NCI-H526 (cell line): ENCODE measurements at regions not wholly inside any gene's neighbourhood (a gene's known extent, or its start where the extent isn't known, plus 50 kb on each side); places are given as distances from the start of the nearest gene placed in this dataset.
"Not testable (repeated sequence)": the region's sequence is repeated elsewhere in the genome, so short reads cannot be mapped to it uniquely, and the experiment has no call there.

Experiments used
- DNase-seq, 2 experiments: peaks; one replicate each; lab custom pipeline; 2025; lab: John Stamatoyannopoulos, UW

DNA sequence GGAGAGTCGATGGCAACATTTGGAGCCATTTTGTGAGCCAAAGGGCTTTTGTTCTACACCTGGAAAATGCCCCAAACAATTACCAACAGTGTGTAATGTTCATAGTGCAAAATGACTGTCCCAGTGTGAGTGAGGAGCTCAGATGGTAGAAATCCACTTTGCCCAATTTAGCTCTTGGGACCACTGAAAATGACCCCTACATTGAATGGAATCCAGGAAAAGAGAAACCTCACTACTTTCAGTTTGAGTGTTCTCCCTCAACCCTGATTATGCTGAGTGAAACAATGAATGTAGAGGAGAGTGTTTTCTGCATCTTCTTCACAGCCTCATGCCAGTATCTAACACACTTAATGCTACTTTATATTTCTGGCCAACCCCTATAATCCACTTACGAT is 84.9 kb upstream of the NRN1 start:
- no peak for DNase-seq

DNA sequence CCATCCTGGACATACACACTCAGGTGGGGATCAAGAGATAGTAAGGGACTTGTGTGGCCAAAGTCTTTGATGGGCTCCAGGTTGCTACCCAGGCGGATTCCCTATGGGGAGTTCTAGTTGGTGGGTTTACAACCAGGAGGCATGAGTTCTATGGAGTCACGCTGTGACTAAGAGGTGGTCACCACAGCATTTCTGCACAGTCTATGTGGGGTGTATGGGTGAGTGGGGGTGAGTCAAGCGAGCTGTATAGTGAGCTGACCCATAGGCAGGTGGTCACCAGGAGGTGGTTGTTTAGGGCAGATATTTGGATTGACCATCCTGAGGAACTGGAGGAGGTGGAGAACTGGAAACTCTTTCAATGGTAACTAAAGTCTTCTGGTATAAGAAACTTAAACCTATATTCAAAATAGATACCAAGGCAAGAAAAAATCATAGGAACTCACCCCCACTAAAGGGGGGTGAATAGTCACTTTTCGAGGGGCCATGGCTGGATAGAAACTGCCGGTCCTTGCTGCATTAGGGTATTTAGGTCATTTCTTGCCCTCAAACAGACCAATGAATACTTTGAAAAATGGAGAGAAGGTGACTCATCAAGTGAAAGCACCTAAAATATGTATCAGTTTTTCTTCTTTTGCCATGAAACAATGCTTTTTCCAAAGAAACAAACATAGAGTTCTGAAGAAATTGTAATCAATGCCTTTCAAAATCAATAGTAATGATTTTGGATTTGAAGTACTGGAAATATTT is 84.3 kb upstream of the NRN1 start:
- DNase-seq: no peak

DNA sequence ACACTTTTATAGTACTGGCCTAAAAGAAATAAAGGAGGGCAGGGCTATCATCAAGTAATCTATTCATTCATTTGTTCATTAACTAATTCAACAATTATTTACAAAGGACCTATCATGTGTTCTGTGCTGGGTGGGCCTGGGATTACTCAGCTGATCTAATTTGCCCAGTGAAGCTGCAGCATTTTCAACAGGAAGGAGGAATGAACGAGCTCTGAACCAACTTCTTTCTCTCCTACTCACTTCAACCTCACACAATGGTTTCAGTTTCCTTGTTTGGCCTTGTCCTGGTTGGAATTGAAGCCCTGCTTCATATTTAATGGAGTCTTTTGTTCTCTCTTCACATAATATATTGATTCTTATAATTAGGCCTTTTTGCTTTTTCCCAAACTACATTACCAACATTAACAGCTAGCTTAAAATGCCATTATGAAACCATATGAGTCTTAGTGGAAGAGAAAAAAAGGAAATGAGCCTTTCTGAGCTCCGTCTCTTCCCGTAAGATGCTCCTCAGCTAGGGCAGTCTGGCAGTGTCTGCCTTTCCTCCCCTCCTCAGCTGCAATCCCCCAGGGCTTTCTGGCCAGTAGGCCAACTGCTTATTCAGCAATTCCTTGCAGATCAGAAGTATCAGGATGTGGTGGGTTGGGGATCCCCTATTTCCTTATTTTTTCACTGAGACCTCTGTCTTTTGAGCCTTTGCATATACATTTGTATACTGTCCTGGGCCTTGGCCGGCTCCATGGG is 79.4 kb upstream of the NRN1 start:
- no peak for DNase-seq

DNA sequence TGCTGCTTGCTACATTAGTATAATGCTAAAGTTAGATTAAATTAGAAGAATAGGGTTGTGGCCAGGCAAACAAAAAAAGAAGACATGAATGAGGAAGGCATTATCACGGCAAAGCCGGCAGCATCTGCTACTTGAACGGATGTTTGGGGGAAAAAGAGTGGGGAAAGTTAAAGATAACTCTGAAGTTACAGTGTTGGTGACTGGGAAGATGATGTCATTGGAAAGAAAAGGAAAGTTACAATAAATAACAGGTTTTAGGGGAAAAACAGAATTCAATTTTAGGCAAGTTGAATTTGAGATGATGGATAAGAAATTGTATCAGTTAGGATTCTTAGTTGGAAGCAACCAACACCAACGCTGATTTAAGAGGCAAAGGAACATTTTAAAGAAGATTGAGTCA is 74.2 kb upstream of the NRN1 start:
- DNase-seq: no peak

DNA sequence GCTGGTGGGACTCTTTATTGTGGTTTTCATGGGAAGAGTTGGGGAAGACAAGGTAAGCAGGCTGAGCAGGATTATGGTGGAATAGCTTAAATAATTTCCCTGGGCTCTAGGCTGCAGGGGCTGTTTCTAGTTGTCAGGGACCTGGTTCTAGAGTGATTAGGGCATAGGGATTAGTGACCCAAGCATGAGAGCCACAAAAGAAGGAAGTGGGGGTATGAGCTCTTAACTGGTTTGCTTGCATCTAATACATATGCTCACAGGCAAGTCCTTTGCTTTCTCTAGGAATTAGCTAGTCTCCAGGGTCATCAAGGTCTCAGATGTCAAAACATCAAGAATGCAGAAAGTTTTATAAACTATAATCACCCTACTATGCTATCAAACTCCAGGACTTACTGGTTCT is 67.5 kb upstream of the NRN1 start:
- DNase-seq: no peak

DNA sequence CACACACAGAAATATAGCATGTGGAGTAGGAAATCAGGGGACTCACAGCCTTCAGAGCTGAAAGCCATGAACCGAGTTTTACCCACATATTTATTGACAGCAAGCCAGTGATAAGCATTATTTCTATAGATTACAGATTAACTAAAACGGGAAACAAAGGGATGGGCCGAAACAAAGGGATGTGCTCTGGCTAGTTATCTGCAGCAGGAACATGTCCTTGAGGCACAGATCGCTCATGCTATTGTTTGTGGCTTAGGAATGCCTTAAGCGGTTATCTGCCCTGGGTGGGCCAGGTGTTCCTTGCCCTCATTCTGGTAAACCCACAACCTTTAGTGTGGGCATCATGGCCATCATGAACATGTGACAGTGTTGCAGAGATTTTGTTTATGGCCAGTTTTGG is 61.4 kb upstream of the NRN1 start:
- DNase-seq: not testable (repeated sequence)

DNA sequence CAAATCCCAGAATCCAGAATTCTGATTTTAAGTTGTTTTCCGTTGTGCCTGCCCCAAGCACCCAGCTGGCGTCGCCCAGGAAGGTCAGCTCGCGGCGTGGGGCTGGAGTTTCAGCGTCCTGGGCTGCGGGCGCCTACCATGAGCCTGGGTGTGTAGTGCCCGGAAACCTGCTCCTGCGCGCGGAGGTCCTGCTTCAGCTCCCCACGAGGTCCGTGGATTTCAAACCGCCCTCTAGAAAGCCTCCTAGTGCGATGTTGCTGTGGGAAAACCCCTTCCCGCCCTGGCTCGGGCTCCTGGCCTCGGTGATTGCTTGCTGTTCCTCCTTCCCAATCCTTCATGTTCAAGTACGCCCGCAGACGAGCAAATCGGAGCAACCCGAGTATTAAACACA is 51.3 kb upstream of the NRN1 start:
- no peak for DNase-seq

DNA sequence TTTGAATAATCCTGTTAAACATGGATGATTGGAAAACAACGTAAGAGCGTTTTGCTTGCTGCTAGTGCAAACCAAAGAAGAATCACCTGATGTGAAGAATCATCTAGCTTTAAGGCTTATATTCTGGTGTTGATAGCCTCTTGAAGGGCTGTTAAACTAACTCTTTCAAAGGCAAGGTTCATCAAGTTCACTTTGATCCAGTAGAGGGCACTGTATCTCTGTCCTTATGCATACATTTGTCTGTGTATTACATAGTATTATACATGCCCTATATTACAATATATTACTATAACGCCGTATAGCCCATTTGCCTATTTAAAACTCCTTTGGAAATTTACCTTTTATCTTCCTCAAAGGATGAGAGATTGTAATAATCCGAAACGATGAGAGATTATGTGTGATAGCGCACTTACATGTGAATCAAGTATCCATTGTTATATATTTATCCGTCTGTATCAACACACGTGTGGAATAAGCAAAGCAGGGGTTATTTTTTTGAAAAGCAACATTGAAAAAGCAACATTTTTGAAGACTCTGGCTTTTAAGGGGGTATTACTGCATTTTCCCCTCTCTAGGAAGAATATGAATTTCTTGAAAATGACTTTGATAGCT is 50.8 kb upstream of the NRN1 start:
- peak; percentile 20 to 73 for DNase-seq
